CD14-positive monocyte (primary cell): ENCODE measurements at regions not wholly inside any gene's neighbourhood (a gene's known extent, or its start where the extent isn't known, plus 50 kb on each side); places are given as distances from the start of the nearest gene placed in this dataset.
"Not testable (repeated sequence)": the region's sequence is repeated elsewhere in the genome, so short reads cannot be mapped to it uniquely, and the experiment has no call there.

Source experiments
- DNase-seq, 3 donors: peaks; one replicate each; pipeline ENCODE4 v3.0.0-alpha.2; 2011 to 2022
- H2AFZ ChIP-seq: 2 replicates; pipeline ENCODE4 v1.6.0; 2012; ENCODE audit warnings: mild to moderate bottlenecking, low read depth, low read length, inconsistent platforms; ENCODE audit not compliant: insufficient read depth, poor library complexity, severe bottlenecking
- H3K27ac ChIP-seq, 2 donors: 1 replicate in 1 of 2; 2 replicates in 1 of 2; pipeline ENCODE4 v1.5.1; 2012 to 2013; ENCODE audit warnings: low read length in 2 of 2, control low read depth in 1 of 2, inconsistent platforms in 1 of 2, low read depth in 1 of 2, mild to moderate bottlenecking in 1 of 2
- H3K27me3 ChIP-seq, 2 donors: one replicate each; pipeline versions ENCODE4 v1.6.0 to v1.6.1; 2011 to 2013; ENCODE audit warnings: low read length in 2 of 2; ENCODE audit not compliant: control insufficient read depth in 2 of 2, insufficient read depth in 2 of 2
- H3K36me3 ChIP-seq, 2 donors: replicated peaks in 1 of 2; 1 replicate in 1 of 2; 2 replicates in 1 of 2; pipeline versions ENCODE4 v1.5.1 to v1.6.1; 2012 to 2013; ENCODE audit warnings: low read length in 2 of 2, control low read depth in 1 of 2, inconsistent platforms in 1 of 2, mild to moderate bottlenecking in 1 of 2; ENCODE audit not compliant: insufficient read depth in 2 of 2, control insufficient read depth in 1 of 2
- H3K4me1 ChIP-seq, 2 donors: 1 replicate in 1 of 2; 2 replicates in 1 of 2; pipeline versions ENCODE4 v1.5.1 to v1.6.1; 2012 to 2013; ENCODE audit warnings: low read length in 2 of 2, control low read depth in 1 of 2, inconsistent platforms in 1 of 2, mild to moderate bottlenecking in 1 of 2, moderate library complexity in 1 of 2; ENCODE audit not compliant: insufficient read depth in 2 of 2, control insufficient read depth in 1 of 2
- H3K4me2 ChIP-seq: replicated peaks from 2 replicates; pipeline ENCODE3; 2012; ENCODE audit warnings: low read length, moderate library complexity, mild to moderate bottlenecking; ENCODE audit not compliant: poor library complexity, severe bottlenecking; ENCODE audit errors: extremely low read depth
- H3K4me3 ChIP-seq, 3 experiments: fragments of 200-600 bp in 1 of 3; sonication (generic) in 1 of 3; replicated peaks in 1 of 3; 1 replicate in 2 of 3; 2 replicates in 1 of 3; pipeline ENCODE4 v1.5.1; 2011 to 2013; ENCODE audit warnings: low read length in 3 of 3, mild to moderate bottlenecking in 3 of 3, control low read depth in 2 of 3, low read depth in 2 of 3, inconsistent platforms in 1 of 3, moderate library complexity in 1 of 3
- H3K79me2 ChIP-seq: 2 replicates; pipeline ENCODE4 v1.6.0; 2012; ENCODE audit warnings: mild to moderate bottlenecking, control low read depth, inconsistent platforms, low read length, moderate library complexity; ENCODE audit not compliant: insufficient read depth
- H3K9ac ChIP-seq: 2 replicates; pipeline ENCODE4 v1.6.0; 2017; ENCODE audit warnings: low read length, mild to moderate bottlenecking; ENCODE audit not compliant: insufficient read depth, poor library complexity, severe bottlenecking
- H3K9me3 ChIP-seq, 2 donors: replicated peaks in 1 of 2; 1 replicate in 1 of 2; 2 replicates in 1 of 2; pipeline versions ENCODE4 v1.5.1 to v1.6.1; 2012 to 2013; ENCODE audit warnings: low read length in 2 of 2, control low read depth in 1 of 2; ENCODE audit not compliant: control insufficient read depth in 1 of 2, insufficient read depth in 1 of 2
- H4K20me1 ChIP-seq: 2 replicates; pipeline ENCODE4 v1.6.0; 2012; ENCODE audit warnings: mild to moderate bottlenecking, low read length, control low read depth, moderate library complexity; ENCODE audit not compliant: insufficient read depth
- H3K27ac Mint-ChIP-seq, 7 donors: one replicate each; pipeline ENCODE4 v1.8.0; 2020; ENCODE audit warnings: mild to moderate bottlenecking in 7 of 7, mixed read lengths in 7 of 7, moderate library complexity in 6 of 7, inconsistent platforms in 2 of 7
- H3K27me3 Mint-ChIP-seq, 3 donors: one replicate each; pipeline ENCODE4 v1.8.0; 2021 to 2022; ENCODE audit warnings: low read depth in 3 of 3, mild to moderate bottlenecking in 3 of 3, mixed read lengths in 3 of 3, moderate library complexity in 3 of 3, inconsistent platforms in 1 of 3
- H3K36me3 Mint-ChIP-seq, 2 donors: one replicate each; pipeline ENCODE4 v1.8.0; 2020; ENCODE audit warnings: mixed read lengths in 2 of 2, inconsistent platforms in 1 of 2, mild to moderate bottlenecking in 1 of 2
- H3K4me1 Mint-ChIP-seq: one replicate; pipeline ENCODE4 v1.8.0; 2020; ENCODE audit warnings: mild to moderate bottlenecking, mixed read lengths
- H3K4me3 Mint-ChIP-seq, 2 donors: one replicate each; pipeline ENCODE4 v1.8.0; 2020; ENCODE audit warnings: mild to moderate bottlenecking in 2 of 2, mixed read lengths in 2 of 2, moderate library complexity in 1 of 2
- H3K9me3 Mint-ChIP-seq, 7 donors: one replicate each; pipeline ENCODE4 v1.8.0; 2020 to 2022; ENCODE audit warnings: mixed read lengths in 7 of 7, mild to moderate bottlenecking in 6 of 7, moderate library complexity in 6 of 7, inconsistent platforms in 2 of 7
- WGBS: methylation state at CpG from one replicate; pipeline ENCODE4 v1.1.5; 2013; ENCODE audit warnings: missing lambda C conversion rate; ENCODE audit not compliant: insufficient coverage; 5-methylcytosine and 5-hydroxymethylcytosine counted together
- intact Hi-C, 2 donors: fragments of 100-400 bp; cut with micrococcal nuclease; formaldehyde crosslinking; loops; one replicate each; pipeline versions ENCODE4 v1.15.0 to v1.15.1; 2023
- TF ChIP-seq, protein P1 (sequence below): fragments of 200-600 bp; IDR thresholded peaks from one replicate; pipeline ENCODE4 v1.8.0; 2022; ENCODE audit warnings: antibody characterized with exemption, mild to moderate bottlenecking

DNA sequence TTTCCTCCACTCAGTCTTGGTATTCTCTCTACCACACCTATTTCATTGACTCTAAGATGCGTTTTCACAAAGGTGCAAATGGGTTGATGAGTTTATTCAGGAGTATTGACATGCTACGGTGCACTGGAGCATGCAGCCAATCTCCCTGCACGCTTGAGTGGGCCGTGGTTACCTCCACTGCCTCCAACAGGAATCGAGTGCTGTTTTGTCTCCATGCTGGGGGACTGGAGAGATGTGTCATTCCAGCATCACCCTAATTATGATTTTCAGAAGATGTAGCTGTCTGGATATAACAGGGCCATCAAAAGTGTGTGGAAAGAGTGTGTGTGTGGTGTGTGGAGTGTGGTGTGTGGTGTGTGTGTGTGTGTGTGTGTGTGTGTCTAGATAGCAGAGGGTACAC, 351.6 kb upstream of the ZFHX3 start:
- Histone ChIP-seq H3K9ac (no peak overlapping the region), H3K4me1 (no peaks in the 10 kb centered on the region), H3K79me2 (no peaks in the 10 kb centered on the region), H3K4me3 (no peak overlapping the region), H3K9me3 (no peaks in the 10 kb centered on the region), H3K27me3 (no peaks in the 10 kb centered on the region), H2AFZ (no peak overlapping the region), H3K27ac (no peak overlapping the region), H4K20me1 (no peaks in the 10 kb centered on the region), H3K36me3 (no peaks in the 10 kb centered on the region), H3K4me2 (no peak overlapping the region)
- intact Hi-C loops: no loop called here
- DNase-seq: no peak
- TF ChIP-seq, protein P1, sequence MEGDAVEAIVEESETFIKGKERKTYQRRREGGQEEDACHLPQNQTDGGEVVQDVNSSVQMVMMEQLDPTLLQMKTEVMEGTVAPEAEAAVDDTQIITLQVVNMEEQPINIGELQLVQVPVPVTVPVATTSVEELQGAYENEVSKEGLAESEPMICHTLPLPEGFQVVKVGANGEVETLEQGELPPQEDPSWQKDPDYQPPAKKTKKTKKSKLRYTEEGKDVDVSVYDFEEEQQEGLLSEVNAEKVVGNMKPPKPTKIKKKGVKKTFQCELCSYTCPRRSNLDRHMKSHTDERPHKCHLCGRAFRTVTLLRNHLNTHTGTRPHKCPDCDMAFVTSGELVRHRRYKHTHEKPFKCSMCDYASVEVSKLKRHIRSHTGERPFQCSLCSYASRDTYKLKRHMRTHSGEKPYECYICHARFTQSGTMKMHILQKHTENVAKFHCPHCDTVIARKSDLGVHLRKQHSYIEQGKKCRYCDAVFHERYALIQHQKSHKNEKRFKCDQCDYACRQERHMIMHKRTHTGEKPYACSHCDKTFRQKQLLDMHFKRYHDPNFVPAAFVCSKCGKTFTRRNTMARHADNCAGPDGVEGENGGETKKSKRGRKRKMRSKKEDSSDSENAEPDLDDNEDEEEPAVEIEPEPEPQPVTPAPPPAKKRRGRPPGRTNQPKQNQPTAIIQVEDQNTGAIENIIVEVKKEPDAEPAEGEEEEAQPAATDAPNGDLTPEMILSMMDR: no peak
- Mint-ChIP-seq H3K9me3 (peaks cover 0 to 4% (median 2%) of the 10 kb centered on the region in 7 donors), H3K27ac (peak overlapping the region in 1 of 7 donors; percentile 33), H3K27me3 (peaks cover 0 to 4% (median 0%) of the 10 kb centered on the region in 3 donors), H3K4me3 (peak overlapping the region in 1 of 2 donors; percentile 13), H3K36me3 (no peaks in the 10 kb centered on the region), H3K4me1 (no peaks in the 10 kb centered on the region)
- WGBS: 100% methylated on average over 1 of the region's 5 CpGs

DNA sequence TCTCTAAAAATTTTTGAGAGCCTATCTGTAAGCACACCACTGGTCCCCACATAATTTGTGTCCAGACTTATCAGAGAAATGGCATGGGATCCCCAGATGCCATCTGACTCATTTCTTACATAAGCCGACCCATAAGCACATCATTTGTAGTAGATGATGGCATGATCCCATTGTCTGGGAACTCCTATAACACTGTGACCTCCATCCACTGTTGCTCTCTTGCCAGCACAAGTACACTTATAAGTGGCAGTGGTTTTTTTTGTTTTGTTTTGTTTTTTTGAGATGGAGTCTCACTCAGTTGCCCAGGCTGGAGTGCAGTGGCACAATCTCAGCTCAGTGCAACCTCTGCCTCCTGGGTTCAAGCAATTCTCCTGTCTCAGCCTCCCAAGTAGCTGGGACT, 350.7 kb upstream of the ZFHX3 start:
- H3K36me3 ChIP-seq, H3K27ac ChIP-seq, H3K79me2 ChIP-seq, H4K20me1 ChIP-seq, DNase-seq, H3K4me2 ChIP-seq, H3K4me3 ChIP-seq, H3K27me3 Mint-ChIP-seq, H2AFZ ChIP-seq, H3K27me3 ChIP-seq, intact Hi-C loops, H3K4me1 Mint-ChIP-seq, H3K9me3 Mint-ChIP-seq, H3K9me3 ChIP-seq, H3K4me1 ChIP-seq, H3K9ac ChIP-seq, H3K36me3 Mint-ChIP-seq, H3K4me3 Mint-ChIP-seq, H3K27ac Mint-ChIP-seq: not testable (repeated sequence)
- 100% methylated on average over 1 of the region's 1 CpG for WGBS
